NCI-H345 treated with DMSO at 0.1 percent for 48 hours (cell line): ENCODE measurements at regions not wholly inside any gene's neighbourhood (a gene's known extent, or its start where the extent isn't known, plus 50 kb on each side); places are given as distances from the start of the nearest gene placed in this dataset.

Experiments
- DNase-seq: peaks from one replicate; lab custom pipeline; 2025; ENCODE audit not compliant: unreplicated experiment; lab: John Stamatoyannopoulos, UW

GRCh38 chr16:85307552-85308364, 195.5 kb upstream of the CIBAR2 start:
- no peak for DNase-seq

GRCh38 chr16:85308611-85309540, 196.6 kb upstream of the CIBAR2 start:
- no peak for DNase-seq

DNA sequence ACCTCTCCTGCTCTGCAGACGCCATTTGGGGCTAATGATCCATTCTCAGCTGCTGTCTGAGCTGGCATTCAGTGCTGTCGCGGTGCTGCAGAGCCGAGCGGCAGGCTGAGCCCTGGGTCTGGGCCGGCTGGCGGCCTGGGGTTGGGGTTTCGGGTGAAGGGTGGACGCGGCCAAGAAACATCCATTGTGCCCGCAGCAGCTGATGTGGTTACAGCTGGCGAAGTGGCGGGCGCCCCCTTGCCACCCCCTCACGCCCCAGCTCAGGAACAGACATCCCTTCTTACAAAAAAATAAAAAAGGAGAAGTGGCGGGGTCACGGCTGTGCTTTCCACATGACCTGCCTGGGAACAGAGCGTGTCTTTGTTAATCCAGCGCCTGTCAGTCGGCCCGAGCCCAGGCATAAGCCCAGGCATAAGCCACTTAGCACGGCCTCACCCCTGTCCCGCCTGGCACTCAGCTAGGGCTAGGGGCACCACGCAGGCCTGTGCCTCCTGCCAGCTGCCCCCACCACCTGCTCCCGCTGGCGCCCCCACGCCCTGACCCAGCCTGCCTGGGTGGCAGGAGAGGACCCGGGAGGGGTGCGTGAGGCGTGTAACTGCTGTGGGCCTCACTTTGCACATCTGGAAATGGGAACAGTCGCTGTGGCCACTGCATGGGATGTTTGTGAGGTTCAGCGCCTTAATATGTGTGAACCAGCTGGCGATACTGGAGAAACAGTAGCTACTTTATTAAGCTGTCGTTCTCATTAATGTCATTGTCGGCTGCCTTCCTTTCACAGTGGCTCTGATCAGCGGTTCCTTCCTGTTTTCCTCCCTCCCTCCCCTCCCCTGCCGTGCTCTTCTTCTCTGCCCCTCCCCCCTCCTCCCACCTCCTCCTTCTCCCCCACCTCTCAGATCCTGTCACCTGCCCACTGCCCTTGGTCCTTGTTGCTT, 197.7 kb upstream of the CIBAR2 start:
- no peak for DNase-seq

GRCh38 chr16:85310868-85311585, 198.8 kb upstream of the CIBAR2 start:
- no peak for DNase-seq

- no peak for DNase-seq
Measured at GRCh38 chr16:85311741-85312140, 199.5 kb upstream of the CIBAR2 start.

GRCh38 chr16:85312174-85312573, 199.9 kb upstream of the CIBAR2 start:
- no peak for DNase-seq

GRCh38 chr16:85312642-85313525, 200.6 kb upstream of the CIBAR2 start:
- DNase-seq = no peak

- no peak for DNase-seq
Measured at GRCh38 chr16:85313526-85314301, 201.4 kb upstream of the CIBAR2 start.

DNA sequence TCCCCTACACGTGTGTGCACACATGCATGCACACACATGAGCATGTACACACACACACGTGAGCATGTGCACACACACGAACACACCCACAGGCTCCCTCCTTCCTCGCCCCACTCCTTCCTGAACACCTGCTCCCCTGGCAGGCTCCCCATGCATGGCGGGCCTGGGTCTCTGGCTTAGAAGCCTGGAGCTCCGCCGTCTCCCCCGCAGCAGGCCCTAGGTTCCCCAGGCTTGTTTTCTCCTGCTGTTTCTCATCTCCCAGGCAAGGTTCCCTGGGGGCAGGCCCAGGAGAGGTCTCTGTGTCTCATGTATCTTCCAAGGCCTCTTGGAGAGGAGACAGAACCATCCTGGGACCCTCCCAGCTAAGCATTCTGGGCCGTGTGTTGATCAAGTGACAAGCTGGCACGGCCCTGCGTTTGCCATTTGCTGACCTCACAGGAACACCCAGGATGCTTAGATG, 202.3 kb upstream of the CIBAR2 start:
- DNase-seq = no peak

DNA sequence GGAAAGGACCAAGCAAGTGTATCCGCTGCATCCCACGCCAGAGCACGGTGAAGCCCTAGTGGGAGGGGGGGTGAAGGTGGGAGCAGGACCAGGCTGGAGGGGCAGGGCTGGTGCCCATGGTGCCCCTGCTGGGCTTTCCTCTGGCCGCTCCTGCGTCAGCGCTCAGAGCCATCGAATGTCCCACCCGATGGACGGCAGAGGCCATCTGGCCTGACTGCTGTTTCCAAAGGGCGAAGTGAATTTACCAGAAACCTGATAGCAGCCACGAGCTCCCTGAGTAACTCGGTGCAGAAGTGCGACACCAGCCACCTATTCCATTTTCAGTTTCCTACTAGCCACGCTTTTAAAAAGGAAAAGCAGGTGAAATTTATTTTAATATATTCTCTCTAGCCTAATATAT, 203.6 kb upstream of the CIBAR2 start:
- DNase-seq = no peak

GRCh38 chr16:85316321-85316919, 204.1 kb upstream of the CIBAR2 start:
- no peak for DNase-seq

GRCh38 chr16:85316944-85317343, 204.7 kb upstream of the CIBAR2 start:
- no peak for DNase-seq

GRCh38 chr16:85317704-85318103, 205.4 kb upstream of the CIBAR2 start:
- DNase-seq = no peak

DNA sequence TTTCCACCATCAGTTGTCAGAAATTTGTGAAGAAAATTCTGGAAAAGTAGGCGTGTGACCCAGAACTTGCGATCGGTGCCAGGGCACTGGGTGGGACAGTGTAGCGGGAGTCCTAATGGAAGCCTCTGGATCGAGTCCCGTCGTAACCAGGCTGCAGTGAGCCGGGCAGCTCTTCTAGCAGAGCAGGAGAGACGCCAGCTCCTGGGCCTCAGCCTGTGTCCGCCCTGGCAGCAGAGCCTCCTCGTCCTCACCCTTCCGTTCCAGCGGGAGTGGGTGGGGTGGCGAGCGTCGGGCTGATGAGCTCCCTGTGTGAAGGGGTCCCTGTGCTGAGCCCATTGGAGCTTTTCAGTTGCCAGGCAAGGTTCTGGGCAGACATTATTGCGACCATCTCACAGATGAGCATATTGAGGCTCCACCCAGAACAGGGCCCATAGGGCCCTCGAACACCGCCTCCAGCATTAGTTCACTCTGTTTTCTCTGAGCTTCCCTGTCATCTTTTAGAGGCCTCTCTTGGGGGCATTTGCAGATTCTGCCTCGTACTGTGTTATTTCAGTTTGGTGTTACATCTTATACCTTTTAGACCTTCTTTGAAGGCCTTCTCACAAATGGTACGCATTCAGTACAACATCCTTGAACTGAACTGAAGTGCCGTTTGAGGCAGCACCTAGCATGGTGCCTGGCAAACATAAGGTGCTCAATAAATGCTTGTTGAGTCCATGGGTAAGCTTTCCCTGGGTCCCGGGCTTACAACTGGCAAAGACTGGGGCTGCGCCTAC, 207.1 kb upstream of the CIBAR2 start:
- no peak for DNase-seq

- DNase-seq = no peak
Measured at GRCh38 chr16:85319984-85320440, 207.7 kb upstream of the CIBAR2 start.

- no peak for DNase-seq
Measured at GRCh38 chr16:85320677-85321385, 208.6 kb upstream of the CIBAR2 start.
